Adrenal gland (tissue), 9 donors: ENCODE measurements at regions not wholly inside any gene's neighbourhood (a gene's known extent, or its start where the extent isn't known, plus 50 kb on each side); places are given as distances from the start of the nearest gene placed in this dataset.

Source experiments
- DNase-seq, 7 donors: peaks; one replicate each; pipeline ENCODE4 v3.0.0-alpha.2; 2019 to 2020
- H3K27ac ChIP-seq, 5 donors: fragments of 200-600 bp; sonication (generic) in 4 of 5; 1 replicate in 3 of 5; 2 replicates in 2 of 5; pipeline versions ENCODE4 v1.5.1 to v1.8.0; 2016 to 2020; ENCODE audit warnings: mild to moderate bottlenecking in 1 of 5
- H3K27me3 ChIP-seq: fragments of 200-600 bp; 2 replicates; pipeline ENCODE4 v1.8.0; 2021
- H3K36me3 ChIP-seq, 2 donors: fragments of 200-600 bp; replicated peaks in 1 of 2; 1 replicate in 1 of 2; 2 replicates in 1 of 2; pipeline versions ENCODE4 v1.5.1 to v1.8.0; 2018 to 2022
- H3K4me1 ChIP-seq, 2 donors: fragments of 200-600 bp; replicated peaks in 1 of 2; 1 replicate in 1 of 2; 2 replicates in 1 of 2; pipeline versions ENCODE4 v1.5.1 to v1.8.0; 2018 to 2021
- H3K4me3 ChIP-seq, 4 donors: fragments of 200-600 bp; sonication (generic) in 3 of 4; one replicate each; pipeline ENCODE4 v1.5.1; 2016 to 2018
- H3K9me3 ChIP-seq, 3 donors: fragments of 200-600 bp; sonication (generic) in 1 of 3; replicated peaks in 1 of 3; 1 replicate in 2 of 3; 2 replicates in 1 of 3; pipeline versions ENCODE4 v1.5.1 to v1.8.0; 2016 to 2021
- CTCF ChIP-seq, 6 experiments: fragments of 450-650 bp in 4 of 6; fragments of 200-600 bp in 2 of 6; sonication (generic) in 1 of 6; IDR thresholded peaks; 1 replicate in 5 of 6; 2 replicates in 1 of 6; pipeline versions ENCODE4 v1.5.1 to v1.8.0; 2016 to 2021; ENCODE audit warnings: antibody characterized with exemption in 6 of 6, mild to moderate bottlenecking in 2 of 6, moderate library complexity in 1 of 6
- POLR2A ChIP-seq, 2 donors: fragments of 450-650 bp; IDR thresholded peaks; one replicate each; pipeline ENCODE4 v1.6.1; 2017; ENCODE audit warnings: antibody characterized with exemption in 2 of 2, mild to moderate bottlenecking in 2 of 2, moderate library complexity in 1 of 2
- WGBS, 4 donors: extraction: QIAGEN DNeasy Blood & Tissue Kit in 2 of 4; methylation state at CpG; one replicate each; pipeline versions ENCODE4 v1.1.5 to v1.1.7; 2013 to 2017; 5-methylcytosine and 5-hydroxymethylcytosine counted together
- intact Hi-C, 2 donors: fragments of 100-400 bp; cut with DNase I; formaldehyde crosslinking; loops; one replicate each; pipeline versions ENCODE4 v1.14.1 to v1.15.0; 2022 to 2023
- donor health status: healthy with polysubstance abuse.
- donor health status: Bipolar disorder and iron deficiency.
- donor health status: DM: yes; HTN: yes; CAD: no.
- donor health status: DM: no; HTN: no; CAD: no.
- donor health status: DM: no; HTN: no; CAD: no.

DNA sequence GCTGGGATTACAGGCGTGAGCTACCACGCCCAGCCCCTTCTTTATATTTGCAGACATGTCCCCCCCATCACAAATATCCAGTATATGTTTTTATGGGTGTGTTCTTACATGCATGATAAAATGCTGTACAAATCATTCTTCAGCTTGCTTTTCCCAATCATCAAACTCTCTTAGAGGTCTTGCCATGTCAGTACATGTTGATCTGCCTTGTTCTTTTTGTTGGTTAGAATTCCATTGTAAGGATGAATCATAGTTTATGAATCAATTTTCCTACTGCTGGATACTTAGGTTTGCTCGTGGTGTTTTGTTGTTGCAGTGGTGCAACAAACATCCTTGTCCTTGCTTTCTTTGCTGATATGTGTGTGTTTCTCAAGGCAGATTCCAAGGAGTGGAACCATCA is 79.9 kb upstream of the NEURL1B start:
- H3K27ac ChIP-seq, result peak overlapping the region in 1 of 5 donors; percentile 12
- intact Hi-C loops, result no loop called here
- 71 to 80% (median 75%) methylated on average over 3 of the region's 3 CpGs for WGBS, 4 donors

GRCh38 chr5:172559004-172559932 is 81.8 kb upstream of the NEURL1B start:
- H3K4me1 ChIP-seq, result peaks cover 30 to 38% of the 10 kb centered on the region in 2 donors
- no peaks in the 10 kb centered on the region for H3K36me3 ChIP-seq
- peak; percentile 41 to 81 (median 54) for DNase-seq
- H3K27ac ChIP-seq, result peak overlapping the region in 4 of 5 donors; percentile 44 to 91 (median 66)
- TF ChIP-seq CTCF (IDR thresholded peaks at IDR 0.05) (no peak), POLR2A (IDR thresholded peaks at IDR 0.05) (no peak)
- H3K9me3 ChIP-seq, result no peaks in the 10 kb centered on the region
- 45 to 67% (median 55%) methylated on average over 20 to 23 of the region's 23 CpGs for WGBS, 4 donors
- intact Hi-C loops, result no loop called here
- H3K27me3 ChIP-seq, result no peaks in the 10 kb centered on the region
- peak overlapping the region in 1 of 4 donors; percentile 24 for H3K4me3 ChIP-seq

More for the DNA sequence above, 79.9 kb upstream of the NEURL1B start:
- no peak for DNase-seq
- H3K4me3 ChIP-seq, result no peak overlapping the region
- H3K4me1 ChIP-seq, result peaks cover 28 to 30% of the 10 kb centered on the region in 2 donors
- no peaks in the 10 kb centered on the region for H3K27me3 ChIP-seq
- no peaks in the 10 kb centered on the region for H3K9me3 ChIP-seq
- no peak for TF ChIP-seq POLR2A (IDR thresholded peaks at IDR 0.05)
- no peak for TF ChIP-seq CTCF (IDR thresholded peaks at IDR 0.05)
- no peaks in the 10 kb centered on the region for H3K36me3 ChIP-seq

DNA sequence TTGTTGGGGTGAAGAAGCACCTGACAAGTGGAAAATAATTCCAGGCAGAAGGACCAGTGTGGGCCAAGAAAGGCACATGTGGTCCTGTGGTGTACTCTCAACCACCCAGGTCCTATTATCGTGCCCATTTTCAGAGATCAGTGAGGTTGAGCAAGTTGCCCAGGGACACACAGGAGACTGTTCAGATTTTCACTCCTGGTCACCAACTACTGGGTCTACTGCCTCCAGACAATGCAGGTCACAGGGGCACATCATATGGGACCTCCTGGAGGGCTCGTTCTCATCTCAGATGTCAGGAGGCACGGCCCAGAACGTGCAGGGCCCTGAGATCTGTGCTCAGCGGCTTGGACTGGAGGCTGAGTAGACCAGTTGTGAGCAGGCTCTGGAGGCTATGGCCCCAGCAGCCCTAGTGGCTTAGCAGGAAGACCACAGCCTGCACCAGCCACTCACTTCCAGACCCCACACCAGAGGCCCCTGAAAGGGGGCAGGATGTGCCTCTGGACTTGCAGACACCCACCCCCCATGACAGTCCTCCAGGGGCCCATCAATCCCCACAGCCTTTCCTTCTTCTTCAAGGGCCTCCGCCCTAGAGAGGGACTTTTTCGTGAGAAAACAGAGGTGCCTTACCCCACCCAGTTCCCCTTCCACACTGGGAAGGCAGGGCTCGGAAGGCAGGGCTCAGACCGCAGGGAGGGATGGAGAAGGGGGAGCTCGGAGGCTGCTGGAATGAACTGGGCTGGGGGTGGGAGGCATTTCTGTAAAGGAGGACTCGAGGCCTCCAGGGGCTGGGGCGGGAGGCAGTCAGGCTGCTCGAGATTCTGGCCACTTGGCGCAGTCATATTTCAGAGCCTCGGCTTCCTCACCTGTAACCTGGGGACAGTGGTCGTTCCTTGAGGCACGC is 82.7 kb upstream of the NEURL1B start:
- H3K27me3 ChIP-seq, result no peaks in the 10 kb centered on the region
- peaks cover 30 to 44% of the 10 kb centered on the region in 2 donors for H3K4me1 ChIP-seq
- no peaks in the 10 kb centered on the region for H3K9me3 ChIP-seq
- H3K36me3 ChIP-seq, result no peaks in the 10 kb centered on the region
- intact Hi-C loops, result no loop called here
- DNase-seq, result no peak
- peak overlapping the region in 1 of 4 donors; percentile 24 for H3K4me3 ChIP-seq
- WGBS, 4 donors, result 65 to 82% (median 76%) methylated on average over 16 to 17 of the region's 17 CpGs
- H3K27ac ChIP-seq, result peak overlapping the region in 4 of 5 donors; percentile 44 to 91 (median 66)
- TF ChIP-seq CTCF (IDR thresholded peaks at IDR 0.05) (no peak), POLR2A (IDR thresholded peaks at IDR 0.05) (no peak)

- DNase-seq, result peak; percentile 57 to 91 (median 83)
- H3K4me1 ChIP-seq, result peaks cover 30 to 44% of the 10 kb centered on the region in 2 donors
- intact Hi-C loops, result no loop called here
- WGBS, 4 donors, result 24 to 38% (median 26%) methylated on average over 7 to 12 of the region's 12 CpGs
- peak overlapping the region; percentile 26 to 91 (median 56) for H3K27ac ChIP-seq
- no peaks in the 10 kb centered on the region for H3K36me3 ChIP-seq
- TF ChIP-seq POLR2A (IDR thresholded peaks at IDR 0.05), result no peak
- peak in 3 of 6 experiments; percentile 2 to 34 (median 30) for TF ChIP-seq CTCF (IDR thresholded peaks at IDR 0.05)
- no peak overlapping the region for H3K4me3 ChIP-seq
- H3K9me3 ChIP-seq, result no peaks in the 10 kb centered on the region
- no peaks in the 10 kb centered on the region for H3K27me3 ChIP-seq
Measured at GRCh38 chr5:172556971-172557461, 84.0 kb upstream of the NEURL1B start.
